ENCODE measurements at regions not wholly inside any gene's neighbourhood (a gene's known extent, or its start where the extent isn't known, plus 50 kb on each side); places are given as distances from the start of the nearest gene placed in this dataset.

- no peak for TF ChIP-seq PATZ1 (CRISPR knock-in tag; IDR thresholded peaks at IDR 0.05; ENCODE audit: borderline replicate concordance)
- TF ChIP-seq ARNTL (CRISPR knock-in tag; IDR thresholded peaks at IDR 0.05; ENCODE audit: borderline replicate concordance, low read depth): no peak
- no peak for TF ChIP-seq SNAI2 (CRISPR knock-in tag; IDR thresholded peaks at IDR 0.05)
- no peak for TF ChIP-seq CSDC2 (CRISPR knock-in tag; IDR thresholded peaks at IDR 0.05)
- no peak for TF ChIP-seq ZNF8 (CRISPR knock-in tag; IDR thresholded peaks at IDR 0.05)
- no peak for TF ChIP-seq RARB (CRISPR knock-in tag; IDR thresholded peaks at IDR 0.05)
- no peak for TF ChIP-seq BACH2 (CRISPR knock-in tag; IDR thresholded peaks at IDR 0.05; ENCODE audit: borderline replicate concordance)
These were observed 1037.3 kb downstream of the DIAPH3 start for GRCh38 chr13:59126474-59126873.

All from SK-N-SH treated with all-trans-retinoic acid at 6 μM for 48 hours (cell line).